GM12878 (cell line): ENCODE measurements at regions not wholly inside any gene's neighbourhood (a gene's known extent, or its start where the extent isn't known, plus 50 kb on each side); places are given as distances from the start of the nearest gene placed in this dataset.

Source experiments
- IKZF1 ChIP-seq: fragments of 450-650 bp; conservative IDR thresholded peaks from 2 replicates; pipeline ENCODE4 v1.6.1; 2017; ENCODE audit warnings: antibody characterized with exemption, mild to moderate bottlenecking
- PAX5 ChIP-seq: IDR thresholded peaks from 2 replicates; pipeline ENCODE4 v1.6.1; 2011; ENCODE audit warnings: low read depth, low read length, borderline replicate concordance
- SREBF2 ChIP-seq: IDR thresholded peaks from 2 replicates; pipeline ENCODE4 v1.6.1; 2012; ENCODE audit warnings: mild to moderate bottlenecking, low read length

- TF ChIP-seq SREBF2 (no peak), PAX5 (no peak), IKZF1 (no peak)
Observed at GRCh38 chr15:98240303-98240702, 279.8 kb downstream of the ARRDC4 start.
